HG03159 (cell line): ENCODE measurements at regions not wholly inside any gene's neighbourhood (a gene's known extent, or its start where the extent isn't known, plus 50 kb on each side); places are given as distances from the start of the nearest gene placed in this dataset.
"Not testable (repeated sequence)": the region's sequence is repeated elsewhere in the genome, so short reads cannot be mapped to it uniquely, and the experiment has no call there.

ENCODE experiments used
- ATAC-seq: cut with Tn5 transposase; IDR thresholded peaks from one replicate; pipeline ENCODE4 v1.9.1; 2021; ENCODE audit warnings: mild to moderate bottlenecking, moderate library complexity; ENCODE audit not compliant: unreplicated experiment

GRCh38 chr21:28224191-28224726, 768.4 kb downstream of the LTN1 start:
- no peak for ATAC-seq

- ATAC-seq = no peak
Observed at GRCh38 chr21:28221984-28222383, 770.7 kb downstream of the LTN1 start.

- ATAC-seq = no peak
Observed at GRCh38 chr21:28220680-28221079, 772.0 kb downstream of the LTN1 start.

GRCh38 chr21:28216976-28217523, 775.6 kb downstream of the LTN1 start:
- ATAC-seq = no peak

- no peak for ATAC-seq
Observed at GRCh38 chr21:28215214-28215954, 777.3 kb downstream of the LTN1 start.

- ATAC-seq = no peak
Observed at GRCh38 chr21:28214786-28215185, 777.9 kb downstream of the LTN1 start.

- ATAC-seq = no peak
Observed at GRCh38 chr21:28213261-28213660, 779.4 kb downstream of the LTN1 start.

- ATAC-seq = no peak
Observed at GRCh38 chr21:28212061-28212460, 780.6 kb downstream of the LTN1 start.

GRCh38 chr21:28207436-28208173, 785.1 kb downstream of the LTN1 start:
- ATAC-seq = no peak

- ATAC-seq = no peak
Observed at GRCh38 chr21:28200726-28201125, 792.0 kb downstream of the LTN1 start.

GRCh38 chr21:28196981-28197380, 795.7 kb downstream of the LTN1 start:
- ATAC-seq = no peak

GRCh38 chr21:28193189-28193588, 799.5 kb downstream of the LTN1 start:
- ATAC-seq = no peak

GRCh38 chr21:28186604-28187003, 806.1 kb downstream of the LTN1 start:
- no peak for ATAC-seq

GRCh38 chr21:28181730-28182129, 810.9 kb downstream of the LTN1 start:
- no peak for ATAC-seq

GRCh38 chr21:28179136-28179535, 813.5 kb downstream of the LTN1 start:
- no peak for ATAC-seq

- ATAC-seq = no peak
Observed at GRCh38 chr21:28177124-28177523, 815.6 kb downstream of the LTN1 start.

GRCh38 chr21:28174701-28175100, 818.0 kb downstream of the LTN1 start:
- ATAC-seq = no peak

- no peak for ATAC-seq
Observed at GRCh38 chr21:28174006-28174405, 818.7 kb downstream of the LTN1 start.

- ATAC-seq = no peak
Observed at GRCh38 chr21:28172376-28172775, 820.3 kb downstream of the LTN1 start.

- no peak for ATAC-seq
Observed at GRCh38 chr21:28167366-28167765, 825.3 kb downstream of the LTN1 start.

GRCh38 chr21:28164519-28164918, 828.2 kb downstream of the LTN1 start:
- ATAC-seq = not testable (repeated sequence)

- not testable (repeated sequence) for ATAC-seq
Observed at GRCh38 chr21:28162052-28162451, 830.6 kb downstream of the LTN1 start.
